ENCODE measurements at regions not wholly inside any gene's neighbourhood (a gene's known extent, or its start where the extent isn't known, plus 50 kb on each side); places are given as distances from the start of the nearest gene placed in this dataset.
"Not testable (repeated sequence)": the region's sequence is repeated elsewhere in the genome, so short reads cannot be mapped to it uniquely, and the experiment has no call there.

GRCh38 chr5:158450751-158451171 is 591.8 kb upstream of the CLINT1 start:
- DNase-seq (ENCODE audit: low read depth in 2 of 2): peak; percentile 66 to 68

GRCh38 chr5:158446761-158447160 is 587.8 kb upstream of the CLINT1 start:
- DNase-seq (ENCODE audit: low read depth in 2 of 2): not testable (repeated sequence)

- not testable (repeated sequence) for DNase-seq (ENCODE audit: low read depth in 2 of 2)
Observed at GRCh38 chr5:158439204-158439603, 580.3 kb upstream of the CLINT1 start.

GRCh38 chr5:158436271-158437065 is 577.5 kb upstream of the CLINT1 start:
- no peak for DNase-seq (ENCODE audit: low read depth in 2 of 2)

- DNase-seq (ENCODE audit: low read depth in 2 of 2): peak in 1 of 2 experiments; percentile 36
Observed at GRCh38 chr5:158435161-158435616, 576.2 kb upstream of the CLINT1 start.

GRCh38 chr5:158434749-158435148 is 575.8 kb upstream of the CLINT1 start:
- no peak for DNase-seq (ENCODE audit: low read depth in 2 of 2)

- no peak for DNase-seq (ENCODE audit: low read depth in 2 of 2)
Observed at GRCh38 chr5:158433634-158434033, 574.7 kb upstream of the CLINT1 start.

- no peak for DNase-seq (ENCODE audit: low read depth in 2 of 2)
Observed at GRCh38 chr5:158431369-158432029, 572.6 kb upstream of the CLINT1 start.

- DNase-seq (ENCODE audit: low read depth in 2 of 2): no peak
Observed at GRCh38 chr5:158430798-158431167, 571.8 kb upstream of the CLINT1 start.

GRCh38 chr5:158430166-158430797 is 571.3 kb upstream of the CLINT1 start:
- no peak for DNase-seq (ENCODE audit: low read depth in 2 of 2)

- DNase-seq (ENCODE audit: low read depth in 2 of 2): no peak
Observed at GRCh38 chr5:158429564-158429963, 570.6 kb upstream of the CLINT1 start.

GRCh38 chr5:158423623-158424200 is 564.8 kb upstream of the CLINT1 start:
- DNase-seq (ENCODE audit: low read depth in 2 of 2): peak; percentile 58 to 68

- DNase-seq (ENCODE audit: low read depth in 2 of 2): no peak
Observed at GRCh38 chr5:158422653-158423515, 563.9 kb upstream of the CLINT1 start.

GRCh38 chr5:158421319-158421718 is 562.4 kb upstream of the CLINT1 start:
- no peak for DNase-seq (ENCODE audit: low read depth in 2 of 2)

- no peak for DNase-seq (ENCODE audit: low read depth in 2 of 2)
Observed at GRCh38 chr5:158419186-158419585, 560.2 kb upstream of the CLINT1 start.

GRCh38 chr5:158414780-158415179 is 555.8 kb upstream of the CLINT1 start:
- peak; percentile 60 to 63 for DNase-seq (ENCODE audit: low read depth in 2 of 2)

- DNase-seq (ENCODE audit: low read depth in 2 of 2): no peak
Observed at GRCh38 chr5:158414333-158414762, 555.4 kb upstream of the CLINT1 start.

GRCh38 chr5:158413122-158413680 is 554.3 kb upstream of the CLINT1 start:
- no peak for DNase-seq (ENCODE audit: low read depth in 2 of 2)

- peak in 1 of 2 experiments; percentile 31 for DNase-seq (ENCODE audit: low read depth in 2 of 2)
Observed at GRCh38 chr5:158410976-158411375, 552.0 kb upstream of the CLINT1 start.

GRCh38 chr5:158409507-158409906 is 550.6 kb upstream of the CLINT1 start:
- DNase-seq (ENCODE audit: low read depth in 2 of 2): no peak

- DNase-seq (ENCODE audit: low read depth in 2 of 2): peak in 1 of 2 experiments; percentile 64
Observed at GRCh38 chr5:158407824-158408195, 548.9 kb upstream of the CLINT1 start.

Measured in fibroblast of skin of left quadriceps (primary cell).